Endothelial cell of umbilical vein (primary cell): ENCODE measurements at regions not wholly inside any gene's neighbourhood (a gene's known extent, or its start where the extent isn't known, plus 50 kb on each side); places are given as distances from the start of the nearest gene placed in this dataset.
A peak's percentile ranks its signal among the peaks of the same experiment; 100 is the strongest.

Experiments
- BruUV-seq: library from RNA; stranded (reverse); fragments of 400-500 nt; replicated peaks from 2 replicates; lab custom pipeline; 2021; lab: Mats Ljungman, UMichigan
- CTCF ChIA-PET: fragments of 300-600, 350-600 bp; sonication (Branson Sonifier 250); formaldehyde crosslinking; loops from one replicate; lab custom pipeline; 2021; ENCODE audit warnings: antibody characterized with exemption, inconsistent platforms; lab: Charles Lee
- POLR2A ChIA-PET: fragments of 300-600, 350-600 bp; sonication (Branson Sonifier 250); formaldehyde crosslinking; loops from one replicate; lab custom pipeline; 2021; ENCODE audit warnings: antibody characterized with exemption, inconsistent platforms; lab: Charles Lee
- DNase-seq: peaks from one replicate; pipeline ENCODE4 v3.0.0-alpha.2; 2011; ENCODE audit warnings: low read depth, low spot score
- FAIRE-seq: peaks from 2 replicates; lab custom pipeline; 2011; peaks lifted over from hg19 to GRCh38; lab: Jason Lieb, UNC
- H2AFZ ChIP-seq: 2 replicates; pipeline ENCODE4 v1.6.0; 2012; ENCODE audit warnings: low read depth, low read length, control low read depth, inconsistent platforms
- H3K27ac ChIP-seq: 2 replicates; pipeline ENCODE4 v1.5.1; 2011; ENCODE audit warnings: low read depth, mild to moderate bottlenecking, control low read depth, low read length, moderate library complexity; ENCODE audit not compliant: insufficient read depth
- H3K27me3 ChIP-seq, 2 experiments: 2 replicates each; pipeline versions ENCODE4 v1.6.0 to v1.6.1; 2011; ENCODE audit warnings: low read length in 2 of 2, mixed read lengths in 1 of 2; ENCODE audit not compliant: control insufficient read depth in 2 of 2, insufficient read depth in 2 of 2
- H3K36me3 ChIP-seq, 2 experiments: 2 replicates in 1 of 2; 3 replicates in 1 of 2; pipeline ENCODE4 v1.5.1; 2011; ENCODE audit warnings: low read length in 2 of 2, mild to moderate bottlenecking in 1 of 2, moderate library complexity in 1 of 2; ENCODE audit not compliant: control insufficient read depth in 2 of 2, insufficient read depth in 2 of 2; ENCODE audit errors: extremely low read depth in 1 of 2
- H3K4me1 ChIP-seq: 3 replicates; pipeline ENCODE4 v1.5.1; 2011; ENCODE audit warnings: mild to moderate bottlenecking, low read length; ENCODE audit not compliant: control insufficient read depth, insufficient read depth; ENCODE audit errors: extremely low read depth
- H3K4me2 ChIP-seq: 2 replicates; pipeline ENCODE4 v1.6.1; 2011; ENCODE audit warnings: low read length, control low read depth, mixed read lengths; ENCODE audit not compliant: insufficient read depth
- H3K4me3 ChIP-seq, 3 experiments: fragments of 200-600 bp in 1 of 3; sonication (generic), shearing (Covaris generic) in 1 of 3; replicated peaks in 1 of 3; 2 replicates each; pipeline ENCODE4 v1.5.1; 2011 to 2016; ENCODE audit warnings: control low read depth in 3 of 3, low read length in 3 of 3, mild to moderate bottlenecking in 2 of 3, inconsistent platforms in 1 of 3, low read depth in 1 of 3, moderate library complexity in 1 of 3; ENCODE audit not compliant: insufficient read depth in 1 of 3
- H3K79me2 ChIP-seq: 2 replicates; pipeline ENCODE4 v1.6.0; 2012; ENCODE audit warnings: low read length, inconsistent platforms; ENCODE audit not compliant: control insufficient read depth, insufficient read depth
- H3K9ac ChIP-seq: replicated peaks from 2 replicates; pipeline ENCODE3; 2011; ENCODE audit warnings: low read length, control low read depth; ENCODE audit not compliant: insufficient read depth; ENCODE audit errors: extremely low read depth
- H3K9me1 ChIP-seq: replicated peaks from 3 replicates; pipeline ENCODE4 v1.6.0; 2011; ENCODE audit warnings: mild to moderate bottlenecking, low read length; ENCODE audit not compliant: control insufficient read depth, insufficient read depth; ENCODE audit errors: extremely low read depth
- H3K9me3 ChIP-seq: replicated peaks from 2 replicates; pipeline ENCODE4 v1.5.1; 2012; ENCODE audit warnings: low read length, inconsistent platforms; ENCODE audit not compliant: control insufficient read depth, insufficient read depth
- H4K20me1 ChIP-seq: replicated peaks from 2 replicates; pipeline ENCODE3; 2011; ENCODE audit warnings: mild to moderate bottlenecking, low read length; ENCODE audit not compliant: control insufficient read depth, insufficient read depth; ENCODE audit errors: extremely low read depth
- CTCF ChIP-seq, 2 donors: IDR thresholded peaks; 1 replicate in 1 of 2; 2 replicates in 1 of 2; pipeline ENCODE4 v1.5.1; 2011; ENCODE audit warnings: low read length in 2 of 2, mild to moderate bottlenecking in 2 of 2, moderate library complexity in 2 of 2, control low read depth in 1 of 2, inconsistent platforms in 1 of 2, low read depth in 1 of 2; ENCODE audit not compliant: insufficient read depth in 1 of 2; ENCODE audit errors: extremely low read depth in 1 of 2
- EZH2 ChIP-seq: IDR thresholded peaks from 2 replicates; pipeline ENCODE4 v1.6.1; 2012; ENCODE audit warnings: borderline replicate concordance, low read depth, mild to moderate bottlenecking, moderate library complexity, low read length, inconsistent platforms; ENCODE audit not compliant: severe bottlenecking
- FOS ChIP-seq: IDR thresholded peaks from 2 replicates; pipeline ENCODE4 v1.6.1; 2011; ENCODE audit warnings: mild to moderate bottlenecking, low read length, moderate library complexity, borderline replicate concordance; ENCODE audit not compliant: insufficient read depth
- JUN ChIP-seq: IDR thresholded peaks from 2 replicates; pipeline ENCODE4 v1.6.1; 2011; ENCODE audit warnings: borderline replicate concordance, low read depth; ENCODE audit not compliant: insufficient read length, insufficient read depth
- MYC ChIP-seq: IDR thresholded peaks from one replicate; pipeline ENCODE4 v1.6.1; 2011; ENCODE audit warnings: mild to moderate bottlenecking, low read depth, low read length
- POLR2A ChIP-seq: IDR thresholded peaks from 2 replicates; pipeline ENCODE4 v1.6.1; 2012; ENCODE audit warnings: low read depth, mild to moderate bottlenecking, control low read depth, low read length
- POLR2AphosphoS5 ChIP-seq: IDR thresholded peaks from 2 replicates; pipeline ENCODE4 v1.6.1; 2012; ENCODE audit warnings: low read depth, mild to moderate bottlenecking, control low read depth, low read length, moderate library complexity; ENCODE audit not compliant: insufficient read depth
- dilution Hi-C: fragments of 300-500 bp; cut with MboI; formaldehyde crosslinking; loops from one replicate; pipeline ENCODE4 v1.15.0; 2019; ENCODE audit warnings: low sequenced_read_pairs; ENCODE audit not compliant: extremely low pct_ligation_motif_present
- intact Hi-C: fragments of 100-400 bp; cut with micrococcal nuclease; formaldehyde crosslinking; loops from one replicate; pipeline ENCODE4 v1.10.0; 2022

- H3K27me3 ChIP-seq: peaks cover 0 to 1% of the 10 kb centered on the region in 2 experiments
- BruUV-seq: no TSS peak
- no peaks in the 10 kb centered on the region for H3K9me1 ChIP-seq
- H4K20me1 ChIP-seq: no peaks in the 10 kb centered on the region
- peak overlapping the region; percentile 80 for H3K27ac ChIP-seq
- no peak overlapping the region for H3K4me3 ChIP-seq
- no peaks in the 10 kb centered on the region for H3K36me3 ChIP-seq
- POLR2A ChIA-PET: interaction anchor here (0.9 kb wide), 1 partner anchor 11 kb away, joined by 3 read pairs; no protein-coding TSS in a partner anchor
- H2AFZ ChIP-seq: no peak overlapping the region
- CTCF ChIA-PET: interaction anchor here (0.9 to 3.4 kb wide), 6 partner anchors 8 to 167 kb away, joined by 3 to 22 read pairs (median 4); no protein-coding TSS in a partner anchor
- intact Hi-C loops (loop anchor here (1.0 to 2.0 kb wide), 3 partner anchors 12 to 150 kb away; no protein-coding TSS in a partner anchor), dilution Hi-C loops (no loop called here)
- FAIRE-seq (no peak), DNase-seq (no peak)
- H3K79me2 ChIP-seq: no peaks in the 10 kb centered on the region
- H3K4me2 ChIP-seq: peak overlapping the region; percentile 4
- H3K9me3 ChIP-seq: no peaks in the 10 kb centered on the region
- H3K4me1 ChIP-seq: peaks cover 41% of the 10 kb centered on the region
- TF ChIP-seq EZH2 (no peak), JUN (no peak), CTCF (IDR thresholded peaks at IDR 0.05; ENCODE audit: extremely low read depth in 1 of 2, insufficient read depth in 1 of 2, low read depth in 1 of 2, low read length in 2 of 2) (no peak), MYC (no peak), POLR2A (no peak), FOS (no peak), POLR2AphosphoS5 (no peak)
- H3K9ac ChIP-seq: peak overlapping the region; percentile 25
These were observed 209.2 kb upstream of the ZNF32 start for GRCh38 chr10:43857931-43858315.
